HG03066 (cell line): ENCODE measurements at regions not wholly inside any gene's neighbourhood (a gene's known extent, or its start where the extent isn't known, plus 50 kb on each side); places are given as distances from the start of the nearest gene placed in this dataset.
"Not testable (repeated sequence)": the region's sequence is repeated elsewhere in the genome, so short reads cannot be mapped to it uniquely, and the experiment has no call there.

ENCODE experiments used
- ATAC-seq: cut with Tn5 transposase; IDR thresholded peaks from one replicate; pipeline ENCODE4 v1.9.1; 2021; ENCODE audit warnings: low read depth; ENCODE audit not compliant: unreplicated experiment

GRCh38 chr4:160724063-160724462, 1439.7 kb downstream of the FSTL5 start:
- no peak for ATAC-seq

- ATAC-seq = no peak
Measured at GRCh38 chr4:160745126-160745525, 1418.7 kb downstream of the FSTL5 start.

GRCh38 chr4:160746585-160746984, 1417.2 kb downstream of the FSTL5 start:
- not testable (repeated sequence) for ATAC-seq

- ATAC-seq = no peak
Measured at GRCh38 chr4:160772668-160773067, 1391.1 kb downstream of the FSTL5 start.

- no peak for ATAC-seq
Measured at GRCh38 chr4:160795216-160795615, 1368.6 kb downstream of the FSTL5 start.

GRCh38 chr4:160808174-160808573, 1355.6 kb downstream of the FSTL5 start:
- no peak for ATAC-seq

GRCh38 chr4:160809576-160809975, 1354.2 kb downstream of the FSTL5 start:
- no peak for ATAC-seq

- ATAC-seq = no peak
Measured at GRCh38 chr4:160810424-160810823, 1353.4 kb downstream of the FSTL5 start.

- ATAC-seq = no peak
Measured at GRCh38 chr4:160810941-160811340, 1352.9 kb downstream of the FSTL5 start.

- ATAC-seq = no peak
Measured at GRCh38 chr4:160811956-160812355, 1351.8 kb downstream of the FSTL5 start.

- ATAC-seq = no peak
Measured at GRCh38 chr4:160814726-160815125, 1349.1 kb downstream of the FSTL5 start.

GRCh38 chr4:160818571-160818970, 1345.2 kb downstream of the FSTL5 start:
- ATAC-seq = no peak

GRCh38 chr4:160819791-160820190, 1344.0 kb downstream of the FSTL5 start:
- ATAC-seq = no peak

- ATAC-seq = no peak
Measured at GRCh38 chr4:160824481-160824880, 1339.3 kb downstream of the FSTL5 start.

GRCh38 chr4:160825644-160826338, 1338.0 kb downstream of the FSTL5 start:
- no peak for ATAC-seq

GRCh38 chr4:160826339-160826679, 1337.5 kb downstream of the FSTL5 start:
- no peak for ATAC-seq

GRCh38 chr4:160831165-160831922, 1332.5 kb downstream of the FSTL5 start:
- ATAC-seq = no peak

GRCh38 chr4:160835789-160836188, 1328.0 kb downstream of the FSTL5 start:
- no peak for ATAC-seq

GRCh38 chr4:160836431-160836830, 1327.4 kb downstream of the FSTL5 start:
- ATAC-seq = no peak

GRCh38 chr4:160846121-160846520, 1317.7 kb downstream of the FSTL5 start:
- no peak for ATAC-seq

GRCh38 chr4:160847228-160847627, 1316.6 kb downstream of the FSTL5 start:
- ATAC-seq = no peak

- ATAC-seq = no peak
Measured at GRCh38 chr4:160848489-160848888, 1315.3 kb downstream of the FSTL5 start.
